Small intestine (tissue), 7 donors: ENCODE measurements at regions not wholly inside any gene's neighbourhood (a gene's known extent, or its start where the extent isn't known, plus 50 kb on each side); places are given as distances from the start of the nearest gene placed in this dataset.

Source experiments
- DNase-seq, 2 donors: peaks; one replicate each; pipeline versions ENCODE4 v3.0.0 to v3.0.0-alpha.2; 2013
- FAIRE-seq: peaks from 2 replicates; lab custom pipeline; 2012; peaks lifted over from hg19 to GRCh38; lab: Jason Lieb, UNC
- H3K27ac ChIP-seq, 3 donors: one replicate each; pipeline ENCODE4 v1.5.1; 2013; ENCODE audit warnings: low read length in 2 of 3, mild to moderate bottlenecking in 2 of 3, control low read depth in 1 of 3, inconsistent platforms in 1 of 3, low read depth in 1 of 3, moderate library complexity in 1 of 3
- H3K27me3 ChIP-seq, 3 donors: one replicate each; pipeline ENCODE4 v1.6.1; 2013; ENCODE audit warnings: low read length in 3 of 3, inconsistent platforms in 1 of 3; ENCODE audit not compliant: control insufficient read depth in 3 of 3, insufficient read depth in 3 of 3
- H3K36me3 ChIP-seq, 3 donors: one replicate each; pipeline ENCODE4 v1.6.1; 2013; ENCODE audit warnings: low read length in 3 of 3, inconsistent platforms in 1 of 3, low read depth in 1 of 3, mild to moderate bottlenecking in 1 of 3, moderate library complexity in 1 of 3; ENCODE audit not compliant: control insufficient read depth in 3 of 3, insufficient read depth in 2 of 3
- H3K4me1 ChIP-seq, 3 donors: one replicate each; pipeline ENCODE4 v1.6.1; 2013; ENCODE audit warnings: low read length in 2 of 3, inconsistent platforms in 1 of 3, low read depth in 1 of 3, mild to moderate bottlenecking in 1 of 3, moderate library complexity in 1 of 3; ENCODE audit not compliant: control insufficient read depth in 3 of 3, insufficient read depth in 2 of 3
- H3K4me3 ChIP-seq, 3 donors: one replicate each; pipeline ENCODE4 v1.5.1; 2013; ENCODE audit warnings: low read length in 3 of 3, control low read depth in 1 of 3, inconsistent platforms in 1 of 3, low read depth in 1 of 3, mild to moderate bottlenecking in 1 of 3, moderate library complexity in 1 of 3
- H3K9me3 ChIP-seq, 2 donors: one replicate each; pipeline ENCODE4 v1.6.1; 2013; ENCODE audit warnings: low read depth in 1 of 2, low read length in 1 of 2; ENCODE audit not compliant: control insufficient read depth in 2 of 2, insufficient read depth in 1 of 2
- WGBS, 3 donors: extraction: QIAGEN DNeasy Blood & Tissue Kit; methylation state at CpG; one replicate each; pipeline ENCODE4 v1.1.7; 2013; 5-methylcytosine and 5-hydroxymethylcytosine counted together
- donor health status: healthy with polysubstance abuse.
- donor health status: control.
- donor health status: control.
- donor health status: Bipolar disorder and iron deficiency.
- donor health status: healthy.

DNA sequence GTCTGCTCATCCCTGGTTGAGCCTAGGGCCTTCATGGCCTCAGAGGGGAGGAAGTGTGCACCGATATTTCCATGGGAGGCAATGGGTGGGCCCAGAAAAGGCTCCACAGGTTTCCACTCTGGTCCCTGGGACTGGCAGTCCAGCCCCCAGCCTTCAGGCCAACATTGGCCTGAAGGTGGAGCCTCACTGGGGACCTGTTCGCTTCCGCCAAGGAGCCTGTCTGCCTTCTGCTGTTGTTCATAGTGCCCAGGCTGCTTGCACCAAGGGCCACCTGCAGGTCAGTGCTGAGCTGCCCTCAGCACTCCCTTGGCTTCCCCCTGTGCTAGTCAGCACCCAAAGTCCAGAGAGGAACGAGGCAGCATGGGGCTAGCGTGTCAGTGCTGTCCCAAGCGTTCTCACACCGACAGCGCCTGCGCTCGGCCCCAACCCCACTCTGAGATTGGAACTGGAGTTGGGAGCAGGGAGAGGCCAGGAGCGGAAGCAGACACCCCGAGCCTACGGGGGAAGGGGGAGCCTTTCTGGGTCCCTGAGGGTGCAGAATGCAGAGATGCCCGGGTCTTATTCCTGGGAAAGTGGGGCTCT, 720.7 kb downstream of the PCDH18 start:
- 87 to 94% (median 89%) methylated on average over 14 of the region's 14 CpGs for WGBS, 3 donors
- H3K27me3 ChIP-seq = no peaks in the 10 kb centered on the region
- H3K36me3 ChIP-seq = no peaks in the 10 kb centered on the region
- no peaks in the 10 kb centered on the region for H3K4me1 ChIP-seq
- H3K27ac ChIP-seq = no peak overlapping the region
- FAIRE-seq (no peak), DNase-seq (no peak)
- peaks cover 0 to 27% of the 10 kb centered on the region in 2 donors for H3K9me3 ChIP-seq
- H3K4me3 ChIP-seq = no peak overlapping the region

DNA sequence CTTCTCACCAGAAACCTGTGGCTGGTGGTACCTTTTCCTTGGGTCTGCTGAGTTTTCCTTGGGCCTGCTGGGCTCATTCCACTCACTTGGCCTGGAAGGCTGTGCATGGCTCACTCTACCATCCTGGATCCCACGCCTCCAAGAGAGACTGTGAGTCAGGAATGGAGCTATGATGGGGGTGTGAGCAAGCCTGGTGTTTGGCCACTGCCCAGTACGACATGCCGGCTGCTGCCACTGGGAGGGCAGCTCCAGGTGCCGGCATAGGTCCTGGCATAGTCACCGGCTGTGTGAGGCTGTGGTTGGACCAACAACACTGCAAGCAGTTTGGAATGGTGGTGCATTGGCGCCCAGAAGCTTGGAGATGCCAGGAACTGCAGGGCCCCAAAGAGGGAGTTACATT, 721.7 kb downstream of the PCDH18 start:
- no peak for DNase-seq
- Histone ChIP-seq H3K4me3 (no peak overlapping the region), H3K27me3 (no peaks in the 10 kb centered on the region), H3K36me3 (no peaks in the 10 kb centered on the region), H3K27ac (no peak overlapping the region), H3K9me3 (peaks cover 0 to 33% of the 10 kb centered on the region in 2 donors), H3K4me1 (no peaks in the 10 kb centered on the region)
- 85 to 94% (median 89%) methylated on average over 6 of the region's 6 CpGs for WGBS, 3 donors
- FAIRE-seq = no peak

DNA sequence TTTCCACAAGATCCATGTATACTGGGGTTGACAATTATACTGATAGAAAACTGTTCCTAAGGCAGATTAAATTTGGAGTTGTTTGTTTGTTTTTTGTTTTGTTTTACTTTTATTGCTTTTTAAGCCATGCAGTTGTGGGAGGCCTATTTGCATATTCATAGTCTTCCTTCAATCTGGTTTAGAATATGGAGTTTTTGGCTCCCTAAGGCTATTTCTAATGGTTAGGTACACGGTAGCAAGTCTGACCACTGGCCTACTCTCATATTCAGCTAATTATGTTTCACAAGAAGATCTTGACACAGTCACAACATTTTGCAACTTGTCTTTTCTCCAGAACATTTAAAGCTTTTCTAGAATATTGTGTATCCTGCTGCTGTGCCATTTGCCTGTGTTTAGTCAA, 725.5 kb downstream of the PCDH18 start:
- 76 to 93% (median 89%) methylated on average over 1 of the region's 1 CpG for whole genome bisulfite sequencing, 3 donors

DNA sequence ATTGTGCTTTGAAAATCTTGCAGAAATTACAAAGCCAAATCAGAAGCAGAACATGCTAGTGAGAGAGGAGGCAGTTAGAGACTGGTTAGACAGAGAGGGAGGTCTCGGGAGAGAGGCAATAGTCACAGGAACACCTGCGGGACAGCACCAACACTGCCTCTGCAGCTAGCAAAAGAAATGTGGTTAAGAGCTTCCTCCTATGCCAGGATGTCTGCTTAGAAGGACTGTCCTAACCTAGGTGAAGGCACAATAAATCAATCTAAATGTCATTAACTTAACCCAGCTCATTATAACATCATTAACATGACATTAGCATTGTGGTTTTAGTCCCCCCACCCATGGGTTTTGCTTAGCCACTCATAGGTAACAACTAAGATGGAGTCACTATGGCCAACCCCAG, 726.7 kb downstream of the PCDH18 start:
- no peaks in the 10 kb centered on the region for H3K36me3 ChIP-seq
- DNase-seq = no peak
- 75 to 85% (median 85%) methylated on average over 2 of the region's 2 CpGs for WGBS, 3 donors
- H3K4me1 ChIP-seq = no peaks in the 10 kb centered on the region
- no peak for FAIRE-seq
- H3K27me3 ChIP-seq = no peaks in the 10 kb centered on the region
- peaks cover 0 to 11% of the 10 kb centered on the region in 2 donors for H3K9me3 ChIP-seq
- no peak overlapping the region for H3K27ac ChIP-seq
- no peak overlapping the region for H3K4me3 ChIP-seq

More for the DNA sequence above, 725.5 kb downstream of the PCDH18 start:
- H3K27ac ChIP-seq = no peak overlapping the region
- no peaks in the 10 kb centered on the region for H3K4me1 ChIP-seq
- peaks cover 0 to 23% of the 10 kb centered on the region in 2 donors for H3K9me3 ChIP-seq
- H3K4me3 ChIP-seq = no peak overlapping the region
- no peaks in the 10 kb centered on the region for H3K36me3 ChIP-seq
- FAIRE-seq (no peak), DNase-seq (no peak)
- no peaks in the 10 kb centered on the region for H3K27me3 ChIP-seq

DNA sequence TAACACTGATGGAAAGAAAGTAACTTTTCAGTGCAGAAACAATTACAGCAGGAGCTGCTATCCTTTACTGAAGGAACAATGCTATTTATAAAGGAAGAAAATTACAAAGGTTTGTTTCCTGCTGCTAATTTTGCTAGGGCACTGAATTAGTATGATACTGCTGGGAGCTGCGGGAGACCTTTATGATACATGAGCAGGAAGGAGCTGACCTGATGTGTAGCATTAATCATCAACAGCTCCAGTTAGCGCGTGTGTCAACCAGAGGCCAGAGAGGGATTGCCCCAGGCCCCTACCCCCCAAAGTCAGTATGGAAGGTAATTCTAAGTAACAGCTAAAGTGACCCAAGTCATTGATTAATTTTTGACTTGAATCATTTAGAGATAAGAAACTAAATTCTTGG, 728.9 kb downstream of the PCDH18 start:
- Histone ChIP-seq H3K27ac (no peak overlapping the region), H3K36me3 (no peaks in the 10 kb centered on the region), H3K4me1 (no peaks in the 10 kb centered on the region), H3K9me3 (peaks cover 0 to 7% of the 10 kb centered on the region in 2 donors), H3K4me3 (no peak overlapping the region), H3K27me3 (no peaks in the 10 kb centered on the region)
- WGBS, 3 donors = 56 to 76% (median 62%) methylated on average over 3 of the region's 3 CpGs
- DNase-seq = no peak
- no peak for FAIRE-seq

DNA sequence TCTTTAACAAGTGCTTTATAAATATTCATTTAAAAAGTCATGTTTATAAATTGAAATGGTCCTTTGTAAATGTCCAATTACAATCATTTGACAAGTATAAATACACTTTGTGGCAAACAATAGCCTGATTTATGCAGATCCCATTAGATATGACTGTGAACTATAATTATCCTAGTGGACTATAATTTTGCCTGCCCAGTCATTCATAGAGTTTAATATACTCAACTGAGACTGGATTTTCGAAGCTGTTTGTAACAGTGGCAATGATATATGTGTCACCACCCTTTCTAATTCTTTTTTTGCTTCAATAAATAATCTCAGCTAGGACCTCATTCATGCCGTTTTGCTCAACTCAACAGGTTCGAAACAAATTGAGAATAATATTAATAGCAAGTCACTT, 732.0 kb downstream of the PCDH18 start:
- DNase-seq (no peak), FAIRE-seq (no peak)
- Histone ChIP-seq H3K27ac (no peak overlapping the region), H3K9me3 (no peaks in the 10 kb centered on the region), H3K4me1 (no peaks in the 10 kb centered on the region), H3K36me3 (no peaks in the 10 kb centered on the region), H3K4me3 (no peak overlapping the region), H3K27me3 (no peaks in the 10 kb centered on the region)
- 73 to 79% (median 79%) methylated on average over 3 of the region's 3 CpGs for WGBS, 3 donors

DNA sequence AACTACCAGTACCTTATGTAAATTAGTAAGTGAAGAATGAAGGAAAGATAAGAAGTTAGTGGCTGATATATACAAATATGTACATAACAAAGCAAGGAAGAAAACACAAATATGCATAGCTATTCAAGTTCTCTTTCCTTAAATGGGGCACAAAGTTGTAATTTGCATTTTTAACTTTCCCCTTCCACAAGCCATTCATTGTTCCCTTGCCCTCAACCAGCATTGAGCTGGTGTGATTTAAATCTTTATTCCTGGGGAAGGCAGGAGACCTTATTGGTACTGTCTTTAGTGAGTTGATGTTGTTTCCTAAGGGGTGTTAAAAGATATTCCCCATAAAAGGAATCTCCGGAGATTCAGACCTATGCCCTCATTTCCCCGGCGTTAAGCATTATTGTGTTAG, 735.3 kb downstream of the PCDH18 start:
- no peak for FAIRE-seq
- no peaks in the 10 kb centered on the region for H3K4me1 ChIP-seq
- no peaks in the 10 kb centered on the region for H3K36me3 ChIP-seq
- no peak overlapping the region for H3K4me3 ChIP-seq
- H3K27ac ChIP-seq = no peak overlapping the region
- no peak for DNase-seq
- no peaks in the 10 kb centered on the region for H3K9me3 ChIP-seq
- 80 to 93% (median 82%) methylated on average over 3 of the region's 3 CpGs for WGBS, 3 donors
- no peaks in the 10 kb centered on the region for H3K27me3 ChIP-seq

DNA sequence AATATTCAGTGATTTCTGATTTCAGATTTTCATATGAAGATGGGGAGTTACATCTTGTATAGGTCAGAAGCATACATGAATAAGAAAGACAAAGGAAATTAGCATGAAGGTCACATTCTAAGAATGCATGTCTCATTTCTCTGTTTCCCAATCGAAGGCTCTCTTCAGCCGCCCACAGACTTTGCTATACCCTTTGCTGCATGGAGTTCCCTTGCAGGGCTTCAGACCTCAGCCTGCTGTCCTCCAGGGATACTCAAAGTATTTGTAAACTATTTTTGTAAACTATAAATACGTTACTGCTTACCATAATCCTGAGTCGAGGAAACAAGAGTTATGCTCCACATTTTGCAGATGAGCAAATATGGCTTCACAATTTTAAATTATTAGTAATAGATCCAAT, 738.4 kb downstream of the PCDH18 start:
- H3K27me3 ChIP-seq = no peaks in the 10 kb centered on the region
- no peak overlapping the region for H3K27ac ChIP-seq
- WGBS, 3 donors = 66 to 73% (median 70%) methylated on average over 4 of the region's 4 CpGs
- FAIRE-seq (no peak), DNase-seq (no peak)
- no peaks in the 10 kb centered on the region for H3K9me3 ChIP-seq
- H3K4me3 ChIP-seq = no peak overlapping the region
- no peaks in the 10 kb centered on the region for H3K36me3 ChIP-seq
- no peaks in the 10 kb centered on the region for H3K4me1 ChIP-seq

DNA sequence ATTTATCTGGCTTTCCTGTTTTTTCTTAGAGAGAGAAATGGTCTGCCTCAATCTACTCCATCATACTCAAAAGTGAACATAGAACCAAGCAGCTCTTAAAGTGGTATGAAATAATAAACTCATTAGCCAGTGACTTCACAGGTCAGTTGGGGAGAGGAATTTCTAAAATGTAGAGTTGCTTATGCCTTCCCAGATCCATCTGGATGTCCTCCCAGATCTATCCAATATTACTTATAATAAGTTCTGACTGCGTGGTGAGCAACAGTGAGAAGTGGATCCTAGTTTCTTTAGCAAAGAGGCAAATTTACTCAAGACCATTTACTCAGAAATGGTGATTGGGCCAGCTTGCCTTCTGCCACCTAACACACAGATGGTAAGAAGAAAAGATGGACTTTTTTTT, 748.0 kb downstream of the PCDH18 start:
- no peaks in the 10 kb centered on the region for H3K9me3 ChIP-seq
- H3K36me3 ChIP-seq = no peaks in the 10 kb centered on the region
- H3K4me1 ChIP-seq = no peaks in the 10 kb centered on the region
- 54 to 65% (median 59%) methylated on average over 1 of the region's 1 CpG for WGBS, 3 donors
- DNase-seq (no peak), FAIRE-seq (no peak)
- no peak overlapping the region for H3K4me3 ChIP-seq
- no peaks in the 10 kb centered on the region for H3K27me3 ChIP-seq
- H3K27ac ChIP-seq = no peak overlapping the region
